B cell (primary cell): ENCODE measurements at regions not wholly inside any gene's neighbourhood (a gene's known extent, or its start where the extent isn't known, plus 50 kb on each side); places are given as distances from the start of the nearest gene placed in this dataset.

Experiments
- ATAC-seq: fragments of 200-7000 bp; cut with Tn5 transposase; one replicate; pipeline ENCODE4 v1.10.0; 2021; ENCODE audit warnings: low read depth, mild to moderate bottlenecking, moderate number of reproducible peaks, moderate library complexity
- CTCF ChIA-PET: fragments of 350-600 bp; sonication (Branson Sonifier 250); formaldehyde crosslinking; loops from one replicate; lab custom pipeline; 2021; ENCODE audit warnings: antibody characterized with exemption, inconsistent platforms; lab: Charles Lee
- POLR2A ChIA-PET: fragments of 350-600 bp; sonication (Branson Sonifier 250); formaldehyde crosslinking; loops from one replicate; lab custom pipeline; 2021; ENCODE audit warnings: antibody characterized with exemption; lab: Charles Lee
- DNase-seq: peaks from one replicate; pipeline ENCODE4 v3.0.0; 2013
- H2AFZ ChIP-seq: 2 replicates; pipeline ENCODE4 v1.6.1; 2012; ENCODE audit warnings: mild to moderate bottlenecking, low read depth, low read length; ENCODE audit not compliant: insufficient read depth, poor library complexity, severe bottlenecking
- H3K27ac ChIP-seq, 2 donors: 1 replicate in 1 of 2; 2 replicates in 1 of 2; pipeline ENCODE4 v1.5.1; 2012 to 2013; ENCODE audit warnings: low read length in 2 of 2, mild to moderate bottlenecking in 2 of 2, moderate library complexity in 1 of 2
- H3K27me3 ChIP-seq, 4 experiments: fragments of 200-600 bp in 1 of 4; sonication (generic) in 1 of 4; replicated peaks in 1 of 4; 1 replicate in 2 of 4; 2 replicates in 2 of 4; pipeline versions ENCODE4 v1.6.1 to v1.7.0; 2013 to 2016; ENCODE audit warnings: low read length in 3 of 4, mild to moderate bottlenecking in 2 of 4, mixed read lengths in 1 of 4, moderate library complexity in 1 of 4; ENCODE audit not compliant: insufficient read depth in 4 of 4, control insufficient read depth in 3 of 4; ENCODE audit errors: control extremely low read depth in 1 of 4
- H3K36me3 ChIP-seq, 2 experiments: replicated peaks in 1 of 2; 1 replicate in 1 of 2; 2 replicates in 1 of 2; pipeline versions ENCODE4 v1.6.1 to v1.7.1; 2013; ENCODE audit warnings: low read length in 1 of 2; ENCODE audit not compliant: insufficient read depth in 2 of 2, control insufficient read depth in 1 of 2; ENCODE audit errors: control extremely low read depth in 1 of 2, extremely low read depth in 1 of 2
- H3K4me1 ChIP-seq, 2 donors: fragments of 200-600 bp in 1 of 2; sonication (generic) in 1 of 2; 1 replicate in 1 of 2; 2 replicates in 1 of 2; pipeline versions ENCODE4 v1.5.1 to v1.6.1; 2013 to 2017; ENCODE audit warnings: low read length in 2 of 2; ENCODE audit not compliant: control insufficient read depth in 2 of 2, insufficient read depth in 2 of 2
- H3K4me2 ChIP-seq: replicated peaks from 2 replicates; pipeline ENCODE3; 2012; ENCODE audit warnings: mild to moderate bottlenecking, low read depth, low read length; ENCODE audit not compliant: poor library complexity, severe bottlenecking
- H3K4me3 ChIP-seq, 5 experiments: fragments of 200-600 bp in 1 of 5; sonication (generic) in 1 of 5; 1 replicate in 3 of 5; 2 replicates in 2 of 5; pipeline versions ENCODE4 v1.5.1 to v1.7.0; 2011 to 2016; ENCODE audit warnings: low read length in 4 of 5, mild to moderate bottlenecking in 4 of 5, low read depth in 2 of 5, control low read depth in 1 of 5, moderate library complexity in 1 of 5; ENCODE audit not compliant: insufficient read depth in 1 of 5; ENCODE audit errors: control extremely low read depth in 1 of 5, extremely low read depth in 1 of 5
- H3K79me2 ChIP-seq: fragments of 200-600 bp; sonication (generic); one replicate; pipeline ENCODE4 v1.6.0; 2016; ENCODE audit warnings: low read length; ENCODE audit not compliant: control insufficient read depth, insufficient read depth
- H3K9ac ChIP-seq: fragments of 200-600 bp; sonication (generic); 2 replicates; pipeline ENCODE4 v1.6.1; 2017; ENCODE audit warnings: mild to moderate bottlenecking, low read length, moderate library complexity
- H3K9me3 ChIP-seq, 3 donors: one replicate each; pipeline versions ENCODE4 v1.6.1 to v1.7.1; 2013; ENCODE audit warnings: low read length in 2 of 3; ENCODE audit not compliant: control insufficient read depth in 2 of 3, insufficient read depth in 1 of 3; ENCODE audit errors: control extremely low read depth in 1 of 3
- H4K20me1 ChIP-seq: 2 replicates; pipeline ENCODE4 v1.6.0; 2012; ENCODE audit warnings: mild to moderate bottlenecking, low read length; ENCODE audit not compliant: insufficient read depth, control insufficient read depth, poor library complexity, severe bottlenecking
- H3K27ac Mint-ChIP-seq: one replicate; pipeline ENCODE4 v1.8.0; 2021; ENCODE audit warnings: mixed read lengths
- H3K27me3 Mint-ChIP-seq: one replicate; pipeline ENCODE4 v1.8.0; 2021; ENCODE audit warnings: mixed read lengths
- H3K4me1 Mint-ChIP-seq: one replicate; pipeline ENCODE4 v1.8.0; 2021; ENCODE audit warnings: mixed read lengths
- H3K4me3 Mint-ChIP-seq: one replicate; pipeline ENCODE4 v1.8.0; 2021; ENCODE audit warnings: mixed read lengths
- H3K9me3 Mint-ChIP-seq: one replicate; pipeline ENCODE4 v1.8.0; 2022; ENCODE audit warnings: mixed read lengths; ENCODE audit not compliant: insufficient read depth
- CTCF ChIP-seq: fragments of 200-600 bp; IDR thresholded peaks from one replicate; pipeline ENCODE4 v1.8.0; 2022; ENCODE audit warnings: antibody characterized with exemption, mild to moderate bottlenecking
- EZH2 ChIP-seq: IDR thresholded peaks from 2 replicates; pipeline ENCODE4 v1.6.1; 2012; ENCODE audit warnings: borderline replicate concordance, low read depth, mild to moderate bottlenecking, moderate library complexity, low read length; ENCODE audit not compliant: insufficient read depth, poor library complexity, severe bottlenecking
- WGBS: methylation state at CpG from one replicate; pipeline ENCODE4 v1.1.5; 2013; ENCODE audit warnings: missing lambda C conversion rate; ENCODE audit not compliant: insufficient coverage; 5-methylcytosine and 5-hydroxymethylcytosine counted together
- intact Hi-C: fragments of 100-400 bp; cut with micrococcal nuclease; formaldehyde crosslinking; loops from one replicate; pipeline ENCODE4 v1.10.0; 2022

- Mint-ChIP-seq H3K9me3 (no peaks in the 10 kb centered on the region), H3K4me1 (no peaks in the 10 kb centered on the region), H3K27me3 (peaks cover 44% of the 10 kb centered on the region), H3K4me3 (no peak overlapping the region), H3K27ac (no peak overlapping the region)
- no peak for DNase-seq
- Histone ChIP-seq H3K36me3 (no peaks in the 10 kb centered on the region), H3K4me2 (no peak overlapping the region), H3K79me2 (no peaks in the 10 kb centered on the region), H3K4me1 (no peaks in the 10 kb centered on the region), H3K27me3 (peaks cover 0 to 5% (median 4%) of the 10 kb centered on the region in 4 experiments), H3K27ac (no peak overlapping the region), H3K4me3 (no peak overlapping the region), H3K9me3 (no peaks in the 10 kb centered on the region), H2AFZ (no peak overlapping the region), H4K20me1 (no peaks in the 10 kb centered on the region), H3K9ac (no peak overlapping the region)
- POLR2A ChIA-PET, result no interaction called here
- CTCF ChIA-PET, result interaction anchor here (1.8 to 4.6 kb wide), 3 partner anchors 89 to 157 kb away, joined by 4 to 47 read pairs (median 11); no protein-coding TSS in a partner anchor
- whole genome bisulfite sequencing, result 93% methylated on average over 2 of the region's 5 CpGs
- no peak for ATAC-seq
- no peak for TF ChIP-seq EZH2
- TF ChIP-seq CTCF, result no peak
- intact Hi-C loops, result no loop called here
Observed at GRCh38 chr18:59993560-59993959, 93.8 kb downstream of the PMAIP1 start.

- Histone ChIP-seq H3K4me3 (no peak overlapping the region), H3K36me3 (no peaks in the 10 kb centered on the region), H3K4me2 (no peak overlapping the region), H3K79me2 (no peaks in the 10 kb centered on the region), H3K27ac (no peak overlapping the region), H3K27me3 (peaks cover 0 to 5% (median 4%) of the 10 kb centered on the region in 4 experiments), H3K4me1 (no peaks in the 10 kb centered on the region), H3K9me3 (no peaks in the 10 kb centered on the region), H3K9ac (no peak overlapping the region), H2AFZ (no peak overlapping the region), H4K20me1 (no peaks in the 10 kb centered on the region)
- H3K9me3 Mint-ChIP-seq, result no peaks in the 10 kb centered on the region
- H3K27me3 Mint-ChIP-seq, result peaks cover 41% of the 10 kb centered on the region
- ChIA-PET POLR2A (no interaction called here), CTCF (interaction anchor here (0.7 to 6.5 kb wide), 7 partner anchors 12 to 557 kb away, joined by 3 to 81 read pairs (median 6); partner anchors contain the start of gene PMAIP1)
- H3K4me3 Mint-ChIP-seq, result no peak overlapping the region
- no CpG with 5 or more reads among the region's 1 CpG for WGBS
- DNase-seq (no peak), ATAC-seq (no peak)
- intact Hi-C loops, result no loop called here
- H3K4me1 Mint-ChIP-seq, result no peaks in the 10 kb centered on the region
- no peak overlapping the region for H3K27ac Mint-ChIP-seq
- TF ChIP-seq CTCF, result no peak
- no peak for TF ChIP-seq EZH2
Observed at GRCh38 chr18:59990121-59990823, 90.5 kb downstream of the PMAIP1 start.
